H1 (cell line): ENCODE measurements at regions not wholly inside any gene's neighbourhood (a gene's known extent, or its start where the extent isn't known, plus 50 kb on each side); places are given as distances from the start of the nearest gene placed in this dataset.

Source experiments
- CEBPB ChIP-seq: IDR thresholded peaks from 2 replicates; pipeline ENCODE4 v1.6.1; 2012; ENCODE audit warnings: low read depth, low read length
- EZH2 ChIP-seq: fragments of 200-600 bp; sonication (generic); IDR thresholded peaks from 2 replicates; pipeline ENCODE4 v1.7.1; 2012; ENCODE audit warnings: low read depth, mild to moderate bottlenecking, moderate library complexity, low read length, inconsistent platforms; ENCODE audit not compliant: severe bottlenecking
- POLR2A ChIP-seq, 2 experiments: IDR thresholded peaks; 1 replicate in 1 of 2; 2 replicates in 1 of 2; pipeline ENCODE4 v1.6.1; 2011; ENCODE audit warnings: low read depth in 2 of 2, low read length in 2 of 2, mild to moderate bottlenecking in 2 of 2; ENCODE audit errors: control extremely low read depth in 1 of 2
- POLR2AphosphoS5 ChIP-seq: IDR thresholded peaks from 2 replicates; pipeline ENCODE4 v1.6.1; 2011; ENCODE audit warnings: low read depth, low read length
- ZNF274 ChIP-seq: IDR thresholded peaks from 2 replicates; pipeline ENCODE4 v1.7.0; 2012; ENCODE audit warnings: low read length, borderline replicate concordance; ENCODE audit errors: extremely low read depth
- TF ChIP-seq, protein P1 (sequence below): IDR thresholded peaks from 2 replicates; pipeline ENCODE4 v1.6.1; 2011; ENCODE audit warnings: low read length, improper control_type of control experiment

DNA sequence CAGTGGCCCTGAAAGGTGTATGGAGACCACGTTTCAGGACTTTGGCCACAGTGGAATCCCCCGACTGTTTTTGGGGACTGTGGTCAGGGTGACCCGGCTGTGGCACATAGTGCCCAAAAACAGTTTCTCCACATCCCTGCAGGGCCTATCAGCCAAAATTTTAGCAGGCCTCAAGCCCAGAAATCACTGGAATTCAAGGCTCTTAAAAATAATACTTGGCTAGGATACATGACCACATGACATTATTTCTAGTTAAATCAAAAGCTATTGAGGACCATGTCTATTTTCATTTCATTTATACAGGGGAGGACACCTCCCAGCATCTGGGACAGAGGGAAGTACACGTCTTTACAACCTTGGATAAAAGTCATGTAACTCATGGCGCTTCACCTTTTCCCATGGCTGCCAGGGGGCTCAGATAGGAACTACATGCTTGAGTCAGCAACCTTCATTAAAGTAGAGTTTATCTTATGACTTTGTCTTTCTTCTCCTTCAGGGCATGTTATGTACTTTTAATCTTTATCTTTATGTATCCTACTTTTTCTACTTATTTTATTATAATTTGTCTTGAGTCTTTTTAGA, 70.8 kb upstream of the CD93 start:
- TF ChIP-seq POLR2AphosphoS5 (no peak), EZH2 (no peak), POLR2A (IDR thresholded peaks at IDR 0.05; ENCODE audit: control extremely low read depth in 1 of 2, low read depth in 2 of 2, low read length in 2 of 2) (no peak), ZNF274 (no peak), CEBPB (no peak)
- TF ChIP-seq, protein P1, sequence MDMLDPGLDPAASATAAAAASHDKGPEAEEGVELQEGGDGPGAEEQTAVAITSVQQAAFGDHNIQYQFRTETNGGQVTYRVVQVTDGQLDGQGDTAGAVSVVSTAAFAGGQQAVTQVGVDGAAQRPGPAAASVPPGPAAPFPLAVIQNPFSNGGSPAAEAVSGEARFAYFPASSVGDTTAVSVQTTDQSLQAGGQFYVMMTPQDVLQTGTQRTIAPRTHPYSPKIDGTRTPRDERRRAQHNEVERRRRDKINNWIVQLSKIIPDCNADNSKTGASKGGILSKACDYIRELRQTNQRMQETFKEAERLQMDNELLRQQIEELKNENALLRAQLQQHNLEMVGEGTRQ, result no peak
